Central memory CD8-positive, alpha-beta T cell (primary cell): ENCODE measurements at regions not wholly inside any gene's neighbourhood (a gene's known extent, or its start where the extent isn't known, plus 50 kb on each side); places are given as distances from the start of the nearest gene placed in this dataset.

Experiments used
- ATAC-seq: fragments of 150-1000 bp; cut with Tn5 transposase; replicated peaks from 2 replicates; pipeline ENCODE4 v1.10.0; 2022; ENCODE audit warnings: mild to moderate bottlenecking, moderate FRiP score, moderate number of reproducible peaks; ENCODE audit not compliant: poor library complexity, severe bottlenecking; ENCODE audit errors: extremely low read depth
- DNase-seq, 2 donors: peaks; one replicate each; pipeline ENCODE4 v3.0.0; 2021; ENCODE audit warnings: low spot score in 2 of 2
- H3K27ac Mint-ChIP-seq: one replicate; pipeline ENCODE4 v1.8.0; 2022; ENCODE audit warnings: low read depth, mild to moderate bottlenecking, moderate library complexity, mixed read lengths
- H3K27me3 Mint-ChIP-seq: one replicate; pipeline ENCODE4 v1.8.0; 2022; ENCODE audit warnings: mixed read lengths
- H3K36me3 Mint-ChIP-seq: one replicate; pipeline ENCODE4 v1.8.0; 2022; ENCODE audit warnings: mild to moderate bottlenecking, moderate library complexity, mixed read lengths; ENCODE audit not compliant: insufficient read depth
- H3K4me1 Mint-ChIP-seq: one replicate; pipeline ENCODE4 v1.8.0; 2022; ENCODE audit warnings: mixed read lengths
- H3K4me3 Mint-ChIP-seq: one replicate; pipeline ENCODE4 v1.8.0; 2022; ENCODE audit warnings: mild to moderate bottlenecking, moderate library complexity, mixed read lengths
- H3K9me3 Mint-ChIP-seq: one replicate; pipeline ENCODE4 v1.8.0; 2022; ENCODE audit warnings: mixed read lengths

DNA sequence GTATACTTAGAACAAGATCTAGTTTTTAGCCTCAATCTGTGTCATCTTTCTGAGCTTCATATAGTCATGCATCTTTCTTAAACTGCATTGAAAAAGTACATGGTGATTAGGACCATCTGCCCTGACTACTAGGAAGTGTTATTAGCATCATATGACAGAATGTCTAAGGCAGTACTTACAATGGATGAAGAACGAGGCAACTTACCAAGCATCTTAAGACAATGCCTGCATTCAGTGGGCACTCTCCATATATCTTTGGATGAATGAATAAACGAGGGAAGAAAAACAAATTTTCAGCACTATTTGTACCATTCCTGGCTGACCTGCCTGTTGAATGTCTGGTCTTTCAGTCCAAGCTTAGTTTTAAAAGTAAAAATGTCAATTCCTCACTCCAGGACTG is 185.4 kb upstream of the EPHA3 start:
- H3K27ac Mint-ChIP-seq: no peak overlapping the region

GRCh38 chr3:88926221-88926620 is 181.2 kb upstream of the EPHA3 start:
- no peak for ATAC-seq
- H3K27me3 Mint-ChIP-seq: no peaks in the 10 kb centered on the region
- no peak for DNase-seq
- no peak overlapping the region for H3K27ac Mint-ChIP-seq
- H3K4me1 Mint-ChIP-seq: no peaks in the 10 kb centered on the region
- H3K36me3 Mint-ChIP-seq: no peaks in the 10 kb centered on the region
- no peak overlapping the region for H3K4me3 Mint-ChIP-seq
- peaks cover 16% of the 10 kb centered on the region for H3K9me3 Mint-ChIP-seq

More for the DNA sequence above, 185.4 kb upstream of the EPHA3 start:
- Mint-ChIP-seq H3K27me3 (no peaks in the 10 kb centered on the region), H3K9me3 (no peaks in the 10 kb centered on the region), H3K4me3 (no peak overlapping the region), H3K36me3 (no peaks in the 10 kb centered on the region), H3K4me1 (no peaks in the 10 kb centered on the region)
- DNase-seq (no peak), ATAC-seq (no peak)

DNA sequence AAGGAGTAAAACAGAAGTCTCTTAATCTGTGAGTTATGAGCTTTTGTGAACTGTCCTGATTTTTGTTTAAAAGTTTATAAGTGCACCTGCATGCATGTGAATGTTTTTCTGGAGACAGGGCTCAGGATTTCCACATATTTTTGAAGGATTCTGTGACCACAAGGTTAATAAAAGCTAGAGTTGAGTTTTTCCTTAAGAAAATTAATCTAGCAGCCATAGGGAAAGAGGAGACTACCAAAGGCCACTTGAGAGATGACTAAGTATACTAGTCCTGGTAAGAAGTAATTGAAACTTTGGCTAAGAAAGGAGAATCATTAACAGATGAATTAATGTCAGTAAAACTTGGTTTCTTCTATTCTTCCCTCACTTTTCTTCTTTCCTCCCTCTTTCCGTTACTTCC is 176.8 kb upstream of the EPHA3 start:
- no peaks in the 10 kb centered on the region for H3K36me3 Mint-ChIP-seq
- no peaks in the 10 kb centered on the region for H3K27me3 Mint-ChIP-seq
- ATAC-seq: no peak

GRCh38 chr3:88936831-88937230 is 170.6 kb upstream of the EPHA3 start:
- no peak for DNase-seq
- H3K4me3 Mint-ChIP-seq: no peak overlapping the region
- H3K27me3 Mint-ChIP-seq: no peaks in the 10 kb centered on the region
- no peak for ATAC-seq
- no peak overlapping the region for H3K27ac Mint-ChIP-seq
- no peaks in the 10 kb centered on the region for H3K4me1 Mint-ChIP-seq
- peaks cover 37% of the 10 kb centered on the region for H3K9me3 Mint-ChIP-seq
- no peaks in the 10 kb centered on the region for H3K36me3 Mint-ChIP-seq

More for the DNA sequence above, 176.8 kb upstream of the EPHA3 start:
- no peaks in the 10 kb centered on the region for H3K4me1 Mint-ChIP-seq
- no peak overlapping the region for H3K4me3 Mint-ChIP-seq
- no peak for DNase-seq
- H3K27ac Mint-ChIP-seq: no peak overlapping the region
- peaks cover 36% of the 10 kb centered on the region for H3K9me3 Mint-ChIP-seq

DNA sequence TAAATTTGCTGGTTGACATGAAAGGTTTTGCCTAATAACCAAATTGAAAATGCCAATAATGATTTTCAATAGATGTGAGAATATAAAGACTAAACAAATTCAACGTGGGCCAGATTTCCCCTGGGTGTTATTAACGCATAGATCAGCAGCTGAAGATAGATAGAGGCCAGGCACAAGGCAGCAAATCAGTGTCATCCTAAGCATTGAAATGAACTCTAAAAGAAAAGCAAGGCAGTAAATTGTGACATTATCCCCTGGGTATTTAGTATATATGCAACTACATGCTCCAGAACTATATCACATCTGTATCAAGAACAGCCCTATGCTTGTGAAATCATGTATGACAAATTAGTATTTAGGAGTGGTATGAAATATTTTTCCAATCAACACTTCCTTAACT is 167.1 kb upstream of the EPHA3 start:
- H3K4me3 Mint-ChIP-seq: no peak overlapping the region
- H3K27ac Mint-ChIP-seq: no peak overlapping the region
- peaks cover 27% of the 10 kb centered on the region for H3K9me3 Mint-ChIP-seq
- H3K4me1 Mint-ChIP-seq: no peaks in the 10 kb centered on the region
- no peaks in the 10 kb centered on the region for H3K27me3 Mint-ChIP-seq
- ATAC-seq (no peak), DNase-seq (no peak)
- no peaks in the 10 kb centered on the region for H3K36me3 Mint-ChIP-seq

- no peak overlapping the region for H3K4me3 Mint-ChIP-seq
- peaks cover 18% of the 10 kb centered on the region for H3K9me3 Mint-ChIP-seq
- no peak overlapping the region for H3K27ac Mint-ChIP-seq
- H3K27me3 Mint-ChIP-seq: no peaks in the 10 kb centered on the region
- H3K4me1 Mint-ChIP-seq: no peaks in the 10 kb centered on the region
- no peak for ATAC-seq
- DNase-seq: no peak
- no peaks in the 10 kb centered on the region for H3K36me3 Mint-ChIP-seq
These were observed 160.4 kb upstream of the EPHA3 start for GRCh38 chr3:88947013-88947412.

GRCh38 chr3:88954853-88955252 is 152.6 kb upstream of the EPHA3 start:
- Mint-ChIP-seq H3K9me3 (peaks cover 24% of the 10 kb centered on the region), H3K27ac (no peak overlapping the region), H3K4me3 (no peak overlapping the region), H3K27me3 (no peaks in the 10 kb centered on the region), H3K36me3 (no peaks in the 10 kb centered on the region), H3K4me1 (no peaks in the 10 kb centered on the region)
- ATAC-seq: no peak
- DNase-seq: no peak

- Mint-ChIP-seq H3K4me3 (no peak overlapping the region), H3K9me3 (peaks cover 28% of the 10 kb centered on the region), H3K36me3 (no peaks in the 10 kb centered on the region), H3K27ac (no peak overlapping the region), H3K4me1 (no peaks in the 10 kb centered on the region), H3K27me3 (no peaks in the 10 kb centered on the region)
- no peak for ATAC-seq
- no peak for DNase-seq
These were observed 152.1 kb upstream of the EPHA3 start for GRCh38 chr3:88955274-88955673.

GRCh38 chr3:88957711-88958439 is 149.5 kb upstream of the EPHA3 start:
- no peak overlapping the region for H3K4me3 Mint-ChIP-seq
- H3K9me3 Mint-ChIP-seq: peaks cover 29% of the 10 kb centered on the region
- DNase-seq (no peak), ATAC-seq (no peak)
- H3K36me3 Mint-ChIP-seq: no peaks in the 10 kb centered on the region
- no peak overlapping the region for H3K27ac Mint-ChIP-seq
- H3K4me1 Mint-ChIP-seq: no peaks in the 10 kb centered on the region
- no peaks in the 10 kb centered on the region for H3K27me3 Mint-ChIP-seq

GRCh38 chr3:88960019-88960418 is 147.4 kb upstream of the EPHA3 start:
- Mint-ChIP-seq H3K9me3 (peaks cover 29% of the 10 kb centered on the region), H3K27me3 (no peaks in the 10 kb centered on the region), H3K27ac (no peak overlapping the region), H3K4me3 (no peak overlapping the region), H3K36me3 (no peaks in the 10 kb centered on the region), H3K4me1 (no peaks in the 10 kb centered on the region)
- ATAC-seq (no peak), DNase-seq (no peak)

DNA sequence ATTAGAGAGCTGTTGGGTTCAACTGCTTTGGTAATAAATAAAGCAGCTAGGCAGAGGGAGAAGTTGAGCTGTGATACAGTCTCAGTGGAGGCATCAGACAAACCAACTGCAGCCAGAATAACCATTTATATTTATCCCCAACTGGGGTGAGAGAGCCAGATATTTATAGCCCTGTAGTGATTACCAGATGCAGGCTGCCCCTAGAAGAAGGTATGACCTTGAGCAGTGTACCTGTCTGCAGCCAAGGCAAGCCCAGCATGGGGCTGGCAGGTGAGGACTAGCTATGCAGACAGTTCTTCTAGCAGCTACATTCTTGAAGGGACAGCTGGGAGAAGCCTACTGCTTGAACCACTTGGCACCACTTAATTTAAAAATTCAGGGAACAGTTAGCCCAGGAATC is 144.4 kb upstream of the EPHA3 start:
- Mint-ChIP-seq H3K4me1 (no peaks in the 10 kb centered on the region), H3K36me3 (no peaks in the 10 kb centered on the region), H3K4me3 (no peak overlapping the region), H3K9me3 (peaks cover 19% of the 10 kb centered on the region), H3K27ac (no peak overlapping the region), H3K27me3 (no peaks in the 10 kb centered on the region)
- ATAC-seq (no peak), DNase-seq (no peak)

GRCh38 chr3:88979760-88980159 is 127.7 kb upstream of the EPHA3 start:
- no peak for ATAC-seq
- no peaks in the 10 kb centered on the region for H3K27me3 Mint-ChIP-seq
- no peak overlapping the region for H3K4me3 Mint-ChIP-seq
- no peaks in the 10 kb centered on the region for H3K36me3 Mint-ChIP-seq
- H3K27ac Mint-ChIP-seq: no peak overlapping the region
- H3K9me3 Mint-ChIP-seq: peaks cover 18% of the 10 kb centered on the region
- DNase-seq: no peak
- no peaks in the 10 kb centered on the region for H3K4me1 Mint-ChIP-seq

DNA sequence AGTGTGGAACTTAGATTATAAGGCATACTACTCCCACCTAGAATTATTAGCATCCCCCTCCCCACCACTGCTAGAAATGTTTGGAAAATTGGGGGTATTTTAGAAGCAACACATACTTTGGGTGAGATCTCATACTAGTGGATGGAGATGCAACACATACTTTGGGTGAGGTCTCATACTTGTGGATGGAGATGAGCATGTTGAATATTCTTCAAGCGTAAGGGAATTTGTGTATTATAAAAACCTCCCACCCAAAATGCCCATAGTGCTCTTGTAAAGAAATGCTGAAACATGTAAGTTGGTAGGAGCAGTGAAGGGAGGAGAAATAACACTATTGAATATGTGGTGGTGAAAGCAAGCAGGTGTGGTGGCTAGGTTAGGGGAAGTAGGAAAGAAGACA is 124.0 kb upstream of the EPHA3 start:
- Mint-ChIP-seq H3K27ac (no peak overlapping the region), H3K4me3 (no peak overlapping the region), H3K27me3 (no peaks in the 10 kb centered on the region), H3K9me3 (peaks cover 15% of the 10 kb centered on the region), H3K4me1 (no peaks in the 10 kb centered on the region), H3K36me3 (no peaks in the 10 kb centered on the region)
- DNase-seq: no peak
- ATAC-seq: no peak
